Neural progenitor cell (in vitro differentiated cells): ENCODE measurements at regions not wholly inside any gene's neighbourhood (a gene's known extent, or its start where the extent isn't known, plus 50 kb on each side); places are given as distances from the start of the nearest gene placed in this dataset.

ENCODE experiments used
- CTCF ChIP-seq: fragments of 200-600 bp; sonication (generic); IDR thresholded peaks from 2 replicates; pipeline ENCODE4 v1.5.1; 2017; ENCODE audit warnings: antibody characterized with exemption, mild to moderate bottlenecking
- EZH2 ChIP-seq: fragments of 200-600 bp; sonication (generic); IDR thresholded peaks from 2 replicates; pipeline ENCODE4 v1.6.1; 2017; ENCODE audit warnings: antibody characterized with exemption, mild to moderate bottlenecking, moderate library complexity

GRCh38 chr2:160917850-160918249, 242.4 kb upstream of the TANK start:
- TF ChIP-seq CTCF (no peak), EZH2 (no peak)
